ENCODE measurements at regions not wholly inside any gene's neighbourhood (a gene's known extent, or its start where the extent isn't known, plus 50 kb on each side); places are given as distances from the start of the nearest gene placed in this dataset.
"Not testable (repeated sequence)": the region's sequence is repeated elsewhere in the genome, so short reads cannot be mapped to it uniquely, and the experiment has no call there.

GRCh38 chr21:28877318-28877884 is 115.3 kb downstream of the LTN1 start:
- Mint-ChIP-seq H3K4me1 (peaks cover 4% of the 10 kb centered on the region), H3K4me3 (peak overlapping the region; percentile 64), H3K27ac (no peak overlapping the region), H3K27me3 (no peaks in the 10 kb centered on the region), H3K36me3 (ENCODE audit: low read depth) (peaks cover 11% of the 10 kb centered on the region)
- DNase-seq (no peak), ATAC-seq (no peak)
- no peaks in the 10 kb centered on the region for H3K9me3 ChIP-seq (ENCODE audit: control insufficient read depth, low read length, poor library complexity, severe bottlenecking)

GRCh38 chr21:28875078-28875477 is 117.6 kb downstream of the LTN1 start:
- H3K36me3 Mint-ChIP-seq (ENCODE audit: low read depth): peaks cover 9% of the 10 kb centered on the region
- ATAC-seq: no peak

GRCh38 chr21:28872218-28872617 is 120.5 kb downstream of the LTN1 start:
- no peak overlapping the region for H3K4me3 Mint-ChIP-seq
- H3K36me3 Mint-ChIP-seq (ENCODE audit: low read depth): peaks cover 11% of the 10 kb centered on the region
- H3K4me1 Mint-ChIP-seq: peaks cover 6% of the 10 kb centered on the region
- H3K9me3 ChIP-seq (ENCODE audit: control insufficient read depth, low read length, poor library complexity, severe bottlenecking): no peaks in the 10 kb centered on the region
- no peak for DNase-seq
- no peaks in the 10 kb centered on the region for H3K27me3 Mint-ChIP-seq
- no peak overlapping the region for H3K27ac Mint-ChIP-seq
- ATAC-seq: no peak

More at GRCh38 chr21:28875078-28875477, 117.6 kb downstream of the LTN1 start:
- Mint-ChIP-seq H3K4me1 (peaks cover 10% of the 10 kb centered on the region), H3K27ac (no peak overlapping the region), H3K4me3 (no peak overlapping the region), H3K27me3 (no peaks in the 10 kb centered on the region)
- DNase-seq: no peak
- no peaks in the 10 kb centered on the region for H3K9me3 ChIP-seq (ENCODE audit: control insufficient read depth, low read length, poor library complexity, severe bottlenecking)

GRCh38 chr21:28871388-28872010 is 121.2 kb downstream of the LTN1 start:
- peaks cover 6% of the 10 kb centered on the region for H3K4me1 Mint-ChIP-seq
- no peaks in the 10 kb centered on the region for H3K9me3 ChIP-seq (ENCODE audit: control insufficient read depth, low read length, poor library complexity, severe bottlenecking)
- H3K4me3 Mint-ChIP-seq: no peak overlapping the region
- DNase-seq: no peak
- no peak overlapping the region for H3K27ac Mint-ChIP-seq
- peaks cover 11% of the 10 kb centered on the region for H3K36me3 Mint-ChIP-seq (ENCODE audit: low read depth)
- no peaks in the 10 kb centered on the region for H3K27me3 Mint-ChIP-seq
- no peak for ATAC-seq

GRCh38 chr21:28867401-28867800 is 125.3 kb downstream of the LTN1 start:
- Mint-ChIP-seq H3K36me3 (ENCODE audit: low read depth) (peaks cover 12% of the 10 kb centered on the region), H3K27ac (no peak overlapping the region), H3K4me1 (peaks cover 6% of the 10 kb centered on the region), H3K27me3 (no peaks in the 10 kb centered on the region), H3K4me3 (no peak overlapping the region)
- ATAC-seq: no peak
- no peak for DNase-seq
- H3K9me3 ChIP-seq (ENCODE audit: control insufficient read depth, low read length, poor library complexity, severe bottlenecking): no peaks in the 10 kb centered on the region

- Mint-ChIP-seq H3K27ac (no peak overlapping the region), H3K4me1 (no peaks in the 10 kb centered on the region), H3K36me3 (ENCODE audit: low read depth) (peaks cover 11% of the 10 kb centered on the region), H3K27me3 (no peaks in the 10 kb centered on the region), H3K4me3 (no peak overlapping the region)
- H3K9me3 ChIP-seq (ENCODE audit: control insufficient read depth, low read length, poor library complexity, severe bottlenecking): no peaks in the 10 kb centered on the region
- DNase-seq (no peak), ATAC-seq (no peak)
These were observed 127.0 kb downstream of the LTN1 start for GRCh38 chr21:28865488-28866186.

- peaks cover 5% of the 10 kb centered on the region for H3K4me1 Mint-ChIP-seq
- no peaks in the 10 kb centered on the region for H3K27me3 Mint-ChIP-seq
- H3K4me3 Mint-ChIP-seq: no peak overlapping the region
- no peaks in the 10 kb centered on the region for H3K9me3 ChIP-seq (ENCODE audit: control insufficient read depth, low read length, poor library complexity, severe bottlenecking)
- peaks cover 5% of the 10 kb centered on the region for H3K36me3 Mint-ChIP-seq (ENCODE audit: low read depth)
- ATAC-seq (no peak), DNase-seq (no peak)
- no peak overlapping the region for H3K27ac Mint-ChIP-seq
These were observed 134.3 kb downstream of the LTN1 start for GRCh38 chr21:28858424-28858823.

- ATAC-seq (no peak), DNase-seq (no peak)
- Mint-ChIP-seq H3K4me1 (peaks cover 7% of the 10 kb centered on the region), H3K36me3 (ENCODE audit: low read depth) (peaks cover 3% of the 10 kb centered on the region), H3K4me3 (no peak overlapping the region), H3K27ac (no peak overlapping the region), H3K27me3 (no peaks in the 10 kb centered on the region)
- H3K9me3 ChIP-seq (ENCODE audit: control insufficient read depth, low read length, poor library complexity, severe bottlenecking): no peaks in the 10 kb centered on the region
These were observed 134.9 kb downstream of the LTN1 start for GRCh38 chr21:28857752-28858151.

- H3K36me3 Mint-ChIP-seq (ENCODE audit: low read depth): no peaks in the 10 kb centered on the region
- peaks cover 7% of the 10 kb centered on the region for H3K4me1 Mint-ChIP-seq
- H3K27ac Mint-ChIP-seq: no peak overlapping the region
- no peaks in the 10 kb centered on the region for H3K27me3 Mint-ChIP-seq
- no peak overlapping the region for H3K4me3 Mint-ChIP-seq
- ATAC-seq (no peak), DNase-seq (no peak)
- no peaks in the 10 kb centered on the region for H3K9me3 ChIP-seq (ENCODE audit: control insufficient read depth, low read length, poor library complexity, severe bottlenecking)
These were observed 136.0 kb downstream of the LTN1 start for GRCh38 chr21:28856588-28857250.

GRCh38 chr21:28852706-28853105 is 140.0 kb downstream of the LTN1 start:
- DNase-seq (no peak), ATAC-seq (no peak)
- Mint-ChIP-seq H3K36me3 (ENCODE audit: low read depth) (no peaks in the 10 kb centered on the region), H3K27me3 (no peaks in the 10 kb centered on the region), H3K4me1 (peaks cover 7% of the 10 kb centered on the region), H3K4me3 (no peak overlapping the region), H3K27ac (no peak overlapping the region)
- H3K9me3 ChIP-seq (ENCODE audit: control insufficient read depth, low read length, poor library complexity, severe bottlenecking): no peaks in the 10 kb centered on the region

- ATAC-seq (no peak), DNase-seq (no peak)
- Mint-ChIP-seq H3K27ac (no peak overlapping the region), H3K27me3 (no peaks in the 10 kb centered on the region), H3K36me3 (ENCODE audit: low read depth) (peaks cover 1% of the 10 kb centered on the region), H3K4me3 (no peak overlapping the region), H3K4me1 (peaks cover 7% of the 10 kb centered on the region)
- no peaks in the 10 kb centered on the region for H3K9me3 ChIP-seq (ENCODE audit: control insufficient read depth, low read length, poor library complexity, severe bottlenecking)
These were observed 141.0 kb downstream of the LTN1 start for GRCh38 chr21:28851645-28852044.

GRCh38 chr21:28839237-28839636 is 153.4 kb downstream of the LTN1 start:
- not testable (repeated sequence) for H3K9me3 ChIP-seq (ENCODE audit: control insufficient read depth, low read length, poor library complexity, severe bottlenecking); ATAC-seq; H3K4me3 Mint-ChIP-seq; DNase-seq; H3K27ac Mint-ChIP-seq; H3K27me3 Mint-ChIP-seq; H3K36me3 Mint-ChIP-seq (ENCODE audit: low read depth)
- H3K4me1 Mint-ChIP-seq: peaks cover 29% of the 10 kb centered on the region

GRCh38 chr21:28837426-28837825 is 155.3 kb downstream of the LTN1 start:
- not testable (repeated sequence) for DNase-seq; ATAC-seq; H3K9me3 ChIP-seq (ENCODE audit: control insufficient read depth, low read length, poor library complexity, severe bottlenecking); H3K36me3 Mint-ChIP-seq (ENCODE audit: low read depth); H3K27me3 Mint-ChIP-seq
- H3K27ac Mint-ChIP-seq: peak overlapping the region; percentile 75
- H3K4me3 Mint-ChIP-seq: peak overlapping the region; percentile 72
- H3K4me1 Mint-ChIP-seq: peaks cover 43% of the 10 kb centered on the region
